ENCODE measurements at regions not wholly inside any gene's neighbourhood (a gene's known extent, or its start where the extent isn't known, plus 50 kb on each side); places are given as distances from the start of the nearest gene placed in this dataset.
"Not testable (repeated sequence)": the region's sequence is repeated elsewhere in the genome, so short reads cannot be mapped to it uniquely, and the experiment has no call there.

GRCh38 chr12:87671757-87672156 lies 357.4 kb downstream of the C12orf50 start:
- no peak for DNase-seq

GRCh38 chr12:87670448-87670847 lies 358.8 kb downstream of the C12orf50 start:
- DNase-seq: no peak

GRCh38 chr12:87667378-87667777 lies 361.8 kb downstream of the C12orf50 start:
- DNase-seq: no peak

GRCh38 chr12:87661786-87662377 lies 367.3 kb downstream of the C12orf50 start:
- DNase-seq: no peak

- DNase-seq: no peak
Observed at GRCh38 chr12:87660987-87661774, 368.0 kb downstream of the C12orf50 start.

- DNase-seq: no peak
Observed at GRCh38 chr12:87660291-87660690, 368.9 kb downstream of the C12orf50 start.

GRCh38 chr12:87656311-87656710 lies 372.9 kb downstream of the C12orf50 start:
- no peak for DNase-seq

GRCh38 chr12:87651670-87652425 lies 377.4 kb downstream of the C12orf50 start:
- DNase-seq: no peak

GRCh38 chr12:87642245-87642644 lies 387.0 kb downstream of the C12orf50 start:
- no peak for DNase-seq

GRCh38 chr12:87618199-87618598 lies 411.0 kb downstream of the C12orf50 start:
- no peak for DNase-seq

GRCh38 chr12:87612996-87613395 lies 416.2 kb downstream of the C12orf50 start:
- no peak for DNase-seq

- DNase-seq: no peak
Observed at GRCh38 chr12:87608321-87608720, 420.9 kb downstream of the C12orf50 start.

GRCh38 chr12:87603727-87604126 lies 425.5 kb downstream of the C12orf50 start:
- DNase-seq: no peak

- DNase-seq: no peak
Observed at GRCh38 chr12:87599459-87599858, 429.7 kb downstream of the C12orf50 start.

- DNase-seq: no peak
Observed at GRCh38 chr12:87597114-87597513, 432.1 kb downstream of the C12orf50 start.

- DNase-seq: no peak
Observed at GRCh38 chr12:87596636-87597035, 432.6 kb downstream of the C12orf50 start.

- DNase-seq: no peak
Observed at GRCh38 chr12:87596134-87596533, 433.1 kb downstream of the C12orf50 start.

- DNase-seq: no peak
Observed at GRCh38 chr12:87585882-87586557, 443.2 kb downstream of the C12orf50 start.

- not testable (repeated sequence) for DNase-seq
Observed at GRCh38 chr12:87579091-87579490, 450.1 kb downstream of the C12orf50 start.

- no peak for DNase-seq
Observed at GRCh38 chr12:87575906-87576305, 453.3 kb downstream of the C12orf50 start.

GRCh38 chr12:87566918-87567317 lies 462.3 kb downstream of the C12orf50 start:
- DNase-seq: not testable (repeated sequence)

- DNase-seq: no peak
Observed at GRCh38 chr12:87556985-87557384, 472.2 kb downstream of the C12orf50 start.

- DNase-seq: not testable (repeated sequence)
Observed at GRCh38 chr12:87531213-87531612, 498.0 kb downstream of the C12orf50 start.
